ENCODE measurements at regions not wholly inside any gene's neighbourhood (a gene's known extent, or its start where the extent isn't known, plus 50 kb on each side); places are given as distances from the start of the nearest gene placed in this dataset.
A peak's percentile ranks its signal among the peaks of the same experiment; 100 is the strongest.

GRCh38 chr5:153901449-153901848 lies 137.3 kb downstream of the FAM114A2 start:
- no peak for TF ChIP-seq POLR2AphosphoS5 (IDR thresholded peaks at IDR 0.05)
- no peak for TF ChIP-seq CTCF (IDR thresholded peaks at IDR 0.05)
- TF ChIP-seq POLR2A (IDR thresholded peaks at IDR 0.05): no peak
- TF ChIP-seq EP300 (IDR thresholded peaks at IDR 0.05): no peak
- WGBS, 2 donors: 63 to 72% methylated on average over 3 of the region's 3 CpGs

GRCh38 chr5:153900703-153901395 lies 137.9 kb downstream of the FAM114A2 start:
- TF ChIP-seq POLR2AphosphoS5 (IDR thresholded peaks at IDR 0.05) (peak in 2 of 4 donors; percentile 1 to 14), CTCF (IDR thresholded peaks at IDR 0.05) (no peak)
- Histone ChIP-seq H3K4me1 (no peaks in the 10 kb centered on the region), H3K36me3 (no peaks in the 10 kb centered on the region), H3K27ac (peak overlapping the region in 3 of 4 donors; percentile 39 to 71 (median 61)), H3K9me3 (no peaks in the 10 kb centered on the region), H3K27me3 (no peaks in the 10 kb centered on the region), H3K4me3 (no peak overlapping the region)
- DNase-seq: no peak
- 50 to 66% methylated on average over 3 of the region's 3 CpGs for WGBS, 2 donors
- intact Hi-C loops (cut with DNase I): no loop called here

More at GRCh38 chr5:153901449-153901848, 137.3 kb downstream of the FAM114A2 start:
- Histone ChIP-seq H3K27me3 (no peaks in the 10 kb centered on the region), H3K27ac (peak overlapping the region in 3 of 4 donors; percentile 39 to 71 (median 61)), H3K9me3 (no peaks in the 10 kb centered on the region), H3K36me3 (no peaks in the 10 kb centered on the region), H3K4me1 (no peaks in the 10 kb centered on the region), H3K4me3 (no peak overlapping the region)
- DNase-seq: no peak
- intact Hi-C loops (cut with DNase I): no loop called here

GRCh38 chr5:153899746-153900145 lies 139.0 kb downstream of the FAM114A2 start:
- Histone ChIP-seq H3K36me3 (no peaks in the 10 kb centered on the region), H3K27ac (peak overlapping the region in 1 of 4 donors; percentile 71), H3K27me3 (no peaks in the 10 kb centered on the region), H3K4me1 (no peaks in the 10 kb centered on the region), H3K9me3 (no peaks in the 10 kb centered on the region), H3K4me3 (no peak overlapping the region)
- intact Hi-C loops (cut with DNase I): no loop called here
- 81 to 84% methylated on average over 4 of the region's 4 CpGs for WGBS, 2 donors
- TF ChIP-seq POLR2AphosphoS5 (IDR thresholded peaks at IDR 0.05): no peak
- DNase-seq: no peak

GRCh38 chr5:153896701-153897100 lies 142.0 kb downstream of the FAM114A2 start:
- Histone ChIP-seq H3K4me1 (no peaks in the 10 kb centered on the region), H3K9me3 (no peaks in the 10 kb centered on the region), H3K27me3 (no peaks in the 10 kb centered on the region), H3K27ac (no peak overlapping the region), H3K4me3 (no peak overlapping the region), H3K36me3 (no peaks in the 10 kb centered on the region)
- no peak for TF ChIP-seq EP300 (IDR thresholded peaks at IDR 0.05)
- TF ChIP-seq POLR2AphosphoS5 (IDR thresholded peaks at IDR 0.05): no peak
- no peak for TF ChIP-seq CTCF (IDR thresholded peaks at IDR 0.05)
- no peak for TF ChIP-seq POLR2A (IDR thresholded peaks at IDR 0.05)
- intact Hi-C loops (cut with DNase I): no loop called here
- DNase-seq: no peak

- DNase-seq: no peak
- WGBS, 2 donors: 71 to 76% methylated on average over 2 of the region's 2 CpGs
- Histone ChIP-seq H3K4me1 (no peaks in the 10 kb centered on the region), H3K27ac (no peak overlapping the region), H3K27me3 (no peaks in the 10 kb centered on the region), H3K4me3 (no peak overlapping the region), H3K9me3 (no peaks in the 10 kb centered on the region), H3K36me3 (no peaks in the 10 kb centered on the region)
- intact Hi-C loops (cut with DNase I): no loop called here
- TF ChIP-seq POLR2AphosphoS5 (IDR thresholded peaks at IDR 0.05) (no peak), CTCF (IDR thresholded peaks at IDR 0.05) (no peak)
Observed at GRCh38 chr5:153896117-153896516, 142.6 kb downstream of the FAM114A2 start.

All from sigmoid colon (tissue), 6 donors.